ENCODE measurements at regions not wholly inside any gene's neighbourhood (a gene's known extent, or its start where the extent isn't known, plus 50 kb on each side); places are given as distances from the start of the nearest gene placed in this dataset.

- TF ChIP-seq CTCF (conservative IDR thresholded peaks at IDR 0.05; ENCODE audit: low read depth, low read length): no peak
- no peak for TF ChIP-seq EZH2phosphoT487 (IDR thresholded peaks at IDR 0.05; ENCODE audit: borderline replicate concordance, low read length)
Measured at GRCh38 chr1:185648858-185649589, 85.2 kb upstream of the HMCN1 start.

Measured in PC-3 (cell line).